ENCODE measurements at regions not wholly inside any gene's neighbourhood (a gene's known extent, or its start where the extent isn't known, plus 50 kb on each side); places are given as distances from the start of the nearest gene placed in this dataset.
A peak's percentile ranks its signal among the peaks of the same experiment; 100 is the strongest.

DNA sequence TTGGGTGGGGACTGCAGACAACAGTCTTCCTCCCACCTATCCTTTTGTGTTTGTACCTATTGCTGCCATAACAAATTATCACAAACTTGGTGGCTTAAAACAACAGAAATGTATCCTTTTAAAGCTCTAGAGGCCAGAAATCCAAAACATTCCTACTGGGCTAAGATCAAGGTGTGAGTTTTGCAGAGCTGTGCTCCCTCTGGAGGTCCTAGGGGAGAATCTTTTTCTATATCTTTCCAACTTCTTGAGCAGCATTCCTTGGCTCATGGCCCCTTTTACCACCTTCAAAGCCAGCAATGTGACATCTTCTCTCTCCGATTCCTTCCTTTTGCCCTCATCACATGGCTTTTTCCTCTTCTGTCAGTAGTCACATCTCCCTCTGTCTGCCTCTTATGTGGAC lies 190.6 kb downstream of the TTC8 start:
- no peak for DNase-seq
- TF ChIP-seq GATA1 (IDR thresholded peaks at IDR 0.05; ENCODE audit: low read depth, low read length): no peak
- no peak for TF ChIP-seq POLR2A (IDR thresholded peaks at IDR 0.05; ENCODE audit: low read length)

- no peak for TF ChIP-seq POLR2A (IDR thresholded peaks at IDR 0.05; ENCODE audit: low read length)
- no peak for TF ChIP-seq GATA1 (IDR thresholded peaks at IDR 0.05; ENCODE audit: low read depth, low read length)
- DNase-seq: no peak
These were observed 193.0 kb downstream of the TTC8 start for GRCh38 chr14:89017417-89017816.

GRCh38 chr14:89022274-89022673 lies 197.8 kb downstream of the TTC8 start:
- no peak for DNase-seq
- no peak for TF ChIP-seq GATA1 (IDR thresholded peaks at IDR 0.05; ENCODE audit: low read depth, low read length)
- no peak for TF ChIP-seq POLR2A (IDR thresholded peaks at IDR 0.05; ENCODE audit: low read length)

- no peak for DNase-seq
- TF ChIP-seq POLR2A (IDR thresholded peaks at IDR 0.05; ENCODE audit: low read length) (no peak), GATA1 (IDR thresholded peaks at IDR 0.05; ENCODE audit: low read depth, low read length) (no peak)
These were observed 200.2 kb downstream of the TTC8 start for GRCh38 chr14:89024691-89025090.

DNA sequence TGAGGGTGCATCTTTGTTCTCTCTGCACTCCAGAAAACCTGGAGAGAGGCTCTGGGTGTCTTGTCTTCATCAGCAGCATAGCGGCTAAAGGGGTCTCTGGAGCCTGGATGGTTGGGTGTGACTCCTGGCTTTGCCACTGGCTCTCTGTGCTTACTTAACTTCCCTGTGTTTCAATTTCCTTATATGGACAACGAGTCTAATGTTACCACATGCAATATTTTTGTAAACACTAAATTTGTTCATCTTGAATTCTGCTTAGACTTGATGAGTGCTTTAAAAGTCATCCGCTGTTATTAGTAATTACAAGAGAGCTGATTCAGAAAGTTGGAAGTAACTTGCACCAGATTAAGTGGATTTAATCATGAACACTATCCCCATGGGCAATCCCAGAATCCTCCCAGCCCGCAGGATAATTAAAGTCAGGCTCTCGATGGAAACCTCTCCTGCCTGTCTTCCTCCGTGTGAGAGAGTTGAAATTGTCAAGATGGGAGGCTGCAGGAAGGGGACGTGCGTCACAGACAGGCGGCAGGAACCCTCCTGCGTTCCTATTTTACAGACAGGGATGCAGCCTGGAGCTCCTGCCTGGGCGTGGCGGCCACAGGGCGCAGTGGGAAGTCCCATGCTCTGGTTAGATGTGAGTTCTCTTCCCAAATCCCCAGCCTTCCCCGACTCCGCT lies 201.2 kb downstream of the TTC8 start:
- DNase-seq: no peak
- no peak for TF ChIP-seq GATA1 (IDR thresholded peaks at IDR 0.05; ENCODE audit: low read depth, low read length)
- TF ChIP-seq POLR2A (IDR thresholded peaks at IDR 0.05; ENCODE audit: low read length): no peak

- peak; percentile 51 to 69 for DNase-seq
- TF ChIP-seq GATA1 (IDR thresholded peaks at IDR 0.05; ENCODE audit: low read depth, low read length): no peak
- no peak for TF ChIP-seq POLR2A (IDR thresholded peaks at IDR 0.05; ENCODE audit: low read length)
These were observed 202.8 kb downstream of the TTC8 start for GRCh38 chr14:89027097-89027740.

DNA sequence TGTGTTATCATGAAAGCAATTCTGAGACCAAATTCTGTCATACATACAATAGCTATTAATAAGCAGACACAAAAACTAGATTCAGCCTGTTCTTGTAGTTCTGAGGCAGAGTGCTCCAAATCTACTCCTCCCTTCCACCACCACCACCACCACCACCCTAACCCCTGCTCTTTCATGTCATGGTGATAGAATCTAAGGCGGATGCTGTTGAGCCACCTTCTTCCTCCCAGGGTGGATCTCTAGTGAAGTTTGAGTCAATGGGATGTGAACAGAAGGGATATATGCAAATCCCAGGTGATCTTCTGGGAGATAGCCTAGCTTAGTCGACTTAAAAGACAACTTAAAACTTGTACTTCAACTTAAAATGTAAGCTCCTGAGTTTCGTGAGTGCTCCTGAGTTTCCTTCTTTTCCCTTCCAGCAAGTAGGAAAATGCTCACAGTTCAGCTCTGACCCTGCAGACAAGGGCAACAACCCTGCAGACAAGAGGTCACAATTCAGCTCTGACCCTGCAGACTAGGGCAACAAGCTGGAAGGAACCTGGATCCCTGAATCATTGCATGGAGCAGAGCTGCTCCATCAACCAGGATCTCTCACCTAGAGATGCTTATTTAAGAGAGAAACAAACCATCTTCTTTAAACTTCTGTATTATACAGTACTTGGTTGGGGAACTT lies 204.1 kb downstream of the TTC8 start:
- no peak for DNase-seq
- TF ChIP-seq POLR2A (IDR thresholded peaks at IDR 0.05; ENCODE audit: low read length) (no peak), GATA1 (IDR thresholded peaks at IDR 0.05; ENCODE audit: low read depth, low read length) (no peak)

DNA sequence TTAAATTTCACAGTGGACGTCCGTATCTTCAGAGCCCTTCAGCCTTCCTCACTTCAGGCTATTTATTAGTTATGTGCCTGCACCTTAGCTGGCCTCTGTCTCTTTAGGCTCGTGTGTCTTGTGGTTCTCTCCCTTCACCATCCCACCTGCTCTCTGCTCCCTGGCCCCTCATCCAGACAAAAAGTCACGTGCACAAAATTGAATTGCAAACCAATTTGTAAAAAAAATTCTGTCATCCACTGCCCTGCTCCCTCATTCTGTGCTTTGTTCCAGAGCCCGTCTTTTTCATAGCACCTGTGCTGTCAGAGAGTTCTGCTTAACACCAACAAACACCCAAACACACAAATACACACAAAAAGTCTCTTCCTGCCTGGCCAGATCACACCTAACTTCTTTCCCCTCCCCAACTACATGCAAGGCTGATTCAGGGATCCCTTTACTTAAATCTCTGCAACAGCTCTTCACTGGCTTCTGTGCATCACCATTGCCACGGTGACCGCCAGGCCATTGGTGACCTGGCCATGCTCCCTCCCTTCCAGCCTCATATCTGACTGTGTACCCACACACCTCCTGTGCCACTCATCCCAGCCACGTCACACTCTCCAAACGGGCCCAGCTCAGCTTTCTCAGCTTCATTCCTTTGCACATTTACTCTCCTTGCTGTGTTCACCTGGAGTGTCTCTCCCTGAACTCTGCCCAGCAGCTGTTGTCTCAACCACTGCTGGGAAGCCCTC lies 205.7 kb downstream of the TTC8 start:
- DNase-seq: no peak
- TF ChIP-seq GATA1 (IDR thresholded peaks at IDR 0.05; ENCODE audit: low read depth, low read length) (no peak), POLR2A (IDR thresholded peaks at IDR 0.05; ENCODE audit: low read length) (no peak)

DNA sequence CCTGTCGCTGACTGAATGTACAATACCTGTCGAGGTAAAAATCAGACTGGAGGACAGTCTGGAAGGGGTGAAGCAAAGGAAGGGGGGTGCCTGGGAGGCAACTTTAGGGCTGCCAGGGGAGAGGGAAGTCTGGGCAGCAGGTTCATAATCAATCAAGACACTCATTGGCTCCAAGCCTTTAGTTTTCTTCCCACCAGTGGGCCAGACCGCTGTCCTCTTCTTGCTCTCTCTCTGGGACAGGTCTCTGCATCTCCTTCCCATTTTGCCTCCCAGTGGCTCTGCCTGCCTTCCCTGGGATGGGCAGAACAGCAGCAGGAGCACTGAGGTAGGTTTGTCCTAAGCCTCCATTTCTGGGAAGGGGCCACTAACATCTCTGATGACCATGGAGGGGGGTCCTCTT lies 206.5 kb downstream of the TTC8 start:
- DNase-seq: no peak

DNA sequence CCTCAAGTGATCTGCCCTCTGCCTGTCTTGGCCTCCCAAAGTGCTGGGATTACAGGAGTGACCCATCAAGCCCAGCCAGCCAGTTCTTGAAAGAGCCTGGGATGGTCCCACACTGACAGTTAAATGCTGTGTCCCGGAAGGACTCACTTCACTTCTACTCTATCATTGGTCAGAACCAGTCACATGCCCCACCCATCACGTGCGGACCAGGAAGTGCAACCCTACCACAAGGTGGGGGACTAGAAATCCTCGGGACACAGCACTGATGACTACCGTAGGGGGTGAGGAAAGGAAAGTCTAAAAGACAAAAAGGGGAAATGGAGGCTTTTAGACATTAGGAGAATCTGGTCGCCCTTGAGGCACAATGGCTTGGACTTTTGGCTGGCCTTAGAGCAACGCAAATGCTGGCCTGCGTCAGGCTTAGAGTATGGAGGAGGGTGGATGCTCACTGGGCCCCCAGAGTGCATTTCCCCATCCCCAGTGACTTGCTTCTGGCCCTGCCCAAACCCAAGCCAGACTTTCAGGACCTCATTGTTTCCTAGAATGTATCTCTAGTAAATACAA lies 207.7 kb downstream of the TTC8 start:
- DNase-seq: no peak
- TF ChIP-seq GATA1 (IDR thresholded peaks at IDR 0.05; ENCODE audit: low read depth, low read length) (no peak), POLR2A (IDR thresholded peaks at IDR 0.05; ENCODE audit: low read length) (no peak)

More for the DNA sequence above, 206.5 kb downstream of the TTC8 start:
- TF ChIP-seq POLR2A (IDR thresholded peaks at IDR 0.05; ENCODE audit: low read length) (no peak), GATA1 (IDR thresholded peaks at IDR 0.05; ENCODE audit: low read depth, low read length) (no peak)

DNA sequence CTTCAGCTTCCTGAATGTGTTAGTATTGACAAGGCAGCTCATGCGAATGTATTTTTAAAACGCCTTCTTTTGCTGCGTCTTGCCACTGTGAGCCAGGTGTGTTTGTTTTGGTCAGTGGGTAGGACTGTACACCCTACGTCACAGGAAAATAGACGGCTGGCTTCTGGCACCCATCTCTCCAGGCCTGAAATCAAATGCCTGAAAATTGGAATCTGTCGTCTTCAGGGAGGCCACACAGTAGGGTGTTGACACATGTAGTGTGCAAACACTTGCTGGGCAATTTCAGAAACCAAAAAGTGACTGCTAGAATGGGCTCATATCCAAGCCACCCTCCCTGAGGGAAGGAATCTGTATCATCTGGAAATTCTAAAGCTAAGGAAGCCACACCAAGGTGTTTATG lies 209.3 kb downstream of the TTC8 start:
- TF ChIP-seq GATA1 (IDR thresholded peaks at IDR 0.05; ENCODE audit: low read depth, low read length) (no peak), POLR2A (IDR thresholded peaks at IDR 0.05; ENCODE audit: low read length) (no peak)
- no peak for DNase-seq

GRCh38 chr14:89036371-89036770 lies 211.9 kb downstream of the TTC8 start:
- no peak for DNase-seq
- TF ChIP-seq POLR2A (IDR thresholded peaks at IDR 0.05; ENCODE audit: low read length) (no peak), GATA1 (IDR thresholded peaks at IDR 0.05; ENCODE audit: low read depth, low read length) (no peak)

DNA sequence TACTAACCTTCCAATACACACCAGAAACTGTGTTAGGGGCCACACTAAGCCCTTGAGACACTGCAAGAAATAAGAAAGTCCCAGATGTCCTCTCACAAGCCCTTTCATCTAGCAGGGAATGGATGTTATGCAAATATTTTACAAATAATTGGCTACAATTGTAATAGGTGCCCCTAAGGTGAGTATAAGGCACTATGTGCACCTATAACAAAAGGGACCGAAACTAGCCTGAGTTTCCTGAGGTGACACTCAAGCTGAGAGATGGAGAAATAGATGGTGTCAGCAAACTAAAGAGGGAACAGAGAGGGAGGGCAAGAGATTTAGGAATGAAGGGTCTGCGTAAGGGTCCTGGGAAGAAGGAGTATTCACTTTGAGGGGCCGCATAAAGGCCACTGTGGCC lies 212.6 kb downstream of the TTC8 start:
- TF ChIP-seq POLR2A (IDR thresholded peaks at IDR 0.05; ENCODE audit: low read length) (no peak), GATA1 (IDR thresholded peaks at IDR 0.05; ENCODE audit: low read depth, low read length) (no peak)

GRCh38 chr14:89040080-89040459 lies 215.6 kb downstream of the TTC8 start:
- DNase-seq: no peak
- TF ChIP-seq POLR2A (IDR thresholded peaks at IDR 0.05; ENCODE audit: low read length) (no peak), GATA1 (IDR thresholded peaks at IDR 0.05; ENCODE audit: low read depth, low read length) (no peak)

More for the DNA sequence above, 212.6 kb downstream of the TTC8 start:
- DNase-seq: no peak

Data from erythroblast (primary cell).